OCI-LY3 (cell line): ENCODE measurements at regions not wholly inside any gene's neighbourhood (a gene's known extent, or its start where the extent isn't known, plus 50 kb on each side); places are given as distances from the start of the nearest gene placed in this dataset.

Source experiments
- EZH2phosphoT487 ChIP-seq: fragments of 200-600 bp; shearing (Covaris generic); IDR thresholded peaks from 2 replicates; pipeline ENCODE4 v1.6.1; 2018; ENCODE audit warnings: antibody characterized with exemption, mixed run types, low read depth
- TF ChIP-seq, protein P1 (sequence below): fragments of 200-600, 300-600 bp; sonication (generic); IDR thresholded peaks from 2 replicates; pipeline ENCODE4 v1.5.1; 2014; ENCODE audit warnings: antibody characterized with exemption, low read length, low read depth

DNA sequence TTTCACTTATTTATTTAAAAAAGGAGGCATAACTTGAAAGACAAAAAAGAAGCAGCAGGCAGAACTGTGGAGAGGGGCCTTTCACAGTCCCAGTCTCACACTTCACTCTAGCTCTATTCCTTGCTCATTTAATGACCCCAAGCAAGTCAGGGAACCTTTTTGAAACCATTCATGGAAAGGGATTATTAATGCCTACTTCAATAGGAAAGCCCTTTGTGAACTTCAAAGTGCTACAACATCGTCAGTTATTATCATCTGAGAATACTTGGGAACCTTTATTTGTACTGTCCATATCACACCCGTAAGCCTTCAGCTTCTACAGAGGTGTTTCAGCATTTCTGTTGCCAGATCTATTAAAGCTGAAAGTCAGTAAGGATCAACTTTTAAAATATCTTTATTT lies 320.2 kb downstream of the TMEM161B start:
- TF ChIP-seq, protein P1, sequence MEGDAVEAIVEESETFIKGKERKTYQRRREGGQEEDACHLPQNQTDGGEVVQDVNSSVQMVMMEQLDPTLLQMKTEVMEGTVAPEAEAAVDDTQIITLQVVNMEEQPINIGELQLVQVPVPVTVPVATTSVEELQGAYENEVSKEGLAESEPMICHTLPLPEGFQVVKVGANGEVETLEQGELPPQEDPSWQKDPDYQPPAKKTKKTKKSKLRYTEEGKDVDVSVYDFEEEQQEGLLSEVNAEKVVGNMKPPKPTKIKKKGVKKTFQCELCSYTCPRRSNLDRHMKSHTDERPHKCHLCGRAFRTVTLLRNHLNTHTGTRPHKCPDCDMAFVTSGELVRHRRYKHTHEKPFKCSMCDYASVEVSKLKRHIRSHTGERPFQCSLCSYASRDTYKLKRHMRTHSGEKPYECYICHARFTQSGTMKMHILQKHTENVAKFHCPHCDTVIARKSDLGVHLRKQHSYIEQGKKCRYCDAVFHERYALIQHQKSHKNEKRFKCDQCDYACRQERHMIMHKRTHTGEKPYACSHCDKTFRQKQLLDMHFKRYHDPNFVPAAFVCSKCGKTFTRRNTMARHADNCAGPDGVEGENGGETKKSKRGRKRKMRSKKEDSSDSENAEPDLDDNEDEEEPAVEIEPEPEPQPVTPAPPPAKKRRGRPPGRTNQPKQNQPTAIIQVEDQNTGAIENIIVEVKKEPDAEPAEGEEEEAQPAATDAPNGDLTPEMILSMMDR: no peak
- no peak for TF ChIP-seq EZH2phosphoT487
